ENCODE measurements at regions not wholly inside any gene's neighbourhood (a gene's known extent, or its start where the extent isn't known, plus 50 kb on each side); places are given as distances from the start of the nearest gene placed in this dataset.
"Not testable (repeated sequence)": the region's sequence is repeated elsewhere in the genome, so short reads cannot be mapped to it uniquely, and the experiment has no call there.

DNA sequence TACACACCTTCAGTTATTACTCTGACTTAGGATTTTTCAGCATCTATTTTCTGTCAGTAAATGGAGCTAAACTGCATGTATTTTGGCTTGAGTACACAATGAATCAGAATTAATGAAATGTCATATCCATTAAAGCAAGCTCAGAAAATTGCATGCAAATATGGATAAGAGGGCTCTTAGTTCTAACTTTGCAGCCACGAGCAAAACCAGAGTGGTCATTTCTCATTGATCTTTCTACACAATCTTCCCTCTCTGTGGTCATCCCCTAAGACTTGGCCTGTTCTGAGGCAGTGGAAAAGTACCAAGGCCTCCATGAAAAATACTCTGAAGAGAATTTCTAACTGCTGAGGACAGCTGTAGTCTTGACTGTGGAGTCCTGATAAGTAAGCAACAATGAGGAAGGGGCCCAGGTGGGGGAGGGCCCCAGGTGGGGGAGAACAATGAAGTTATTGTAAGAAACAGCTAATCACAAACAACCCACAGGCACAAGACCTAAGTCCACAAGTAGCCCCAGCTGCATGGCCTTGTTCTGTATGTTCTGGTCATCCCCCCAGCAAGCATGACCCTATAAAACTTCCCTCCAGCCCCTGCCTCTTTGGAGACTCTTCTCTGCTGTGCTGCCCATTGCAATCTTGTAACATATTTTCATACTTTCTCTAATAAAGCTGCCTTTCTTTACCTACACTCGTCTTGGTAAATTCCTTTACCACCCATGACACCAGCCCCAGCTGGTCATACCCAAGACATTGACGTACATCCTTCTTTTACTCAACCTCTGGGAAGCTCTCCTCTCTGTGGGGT, 230.3 kb downstream of the TDRD15 start:
- DNase-seq = no peak

DNA sequence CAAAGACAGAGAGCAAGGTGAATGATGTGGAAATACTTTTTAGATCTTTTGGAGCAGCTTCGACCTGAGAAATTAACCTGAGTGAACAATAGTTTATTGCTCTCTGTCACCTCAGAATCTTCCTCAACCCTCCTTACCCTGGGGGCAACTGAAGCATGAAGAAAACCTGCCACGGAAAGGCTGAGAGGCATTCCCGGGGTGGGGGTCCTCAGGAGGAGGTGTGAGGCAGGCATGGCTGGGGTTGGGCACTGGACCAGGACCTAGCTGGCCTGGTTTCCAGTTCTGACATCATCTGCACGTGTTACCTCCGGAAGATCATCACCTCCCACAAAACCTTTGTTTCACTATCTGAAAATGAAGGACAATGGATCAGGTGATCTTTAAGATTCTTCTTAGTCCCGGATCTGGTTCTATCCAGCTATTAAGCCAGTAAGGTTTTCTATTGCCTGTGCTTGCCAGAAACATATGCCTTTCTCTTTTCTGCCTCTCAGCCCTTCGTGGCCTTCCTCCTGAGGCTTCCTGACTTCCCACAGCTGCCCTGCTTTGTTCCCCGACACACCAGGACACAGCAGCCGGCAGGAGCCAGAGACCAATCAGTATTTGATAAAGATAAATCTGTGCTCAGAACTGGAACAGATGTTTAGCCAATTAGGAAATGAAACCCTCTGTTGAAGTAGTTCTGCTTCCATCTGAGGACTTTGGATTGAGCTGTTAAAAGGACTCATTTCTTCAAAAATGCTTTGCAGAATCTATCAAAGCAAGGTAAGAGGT, 232.5 kb downstream of the TDRD15 start:
- DNase-seq = no peak

DNA sequence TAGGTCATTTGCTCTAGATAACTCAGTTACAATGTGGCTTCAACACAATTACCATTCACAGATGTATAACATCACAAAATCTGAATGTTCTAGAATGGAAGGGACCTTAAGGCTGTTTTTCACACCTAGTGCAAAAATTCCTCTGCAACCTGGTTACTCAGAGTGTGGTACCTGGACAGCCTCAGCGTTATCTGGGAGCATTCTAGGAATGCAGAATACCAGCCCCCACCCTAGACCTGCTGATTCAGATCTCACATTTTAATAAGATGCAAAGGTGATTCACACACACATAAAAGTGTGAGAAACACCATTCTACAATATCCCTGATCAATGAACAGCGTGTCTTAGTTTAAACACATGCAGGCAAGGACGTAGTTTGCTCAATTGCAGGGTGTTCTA, 233.1 kb downstream of the TDRD15 start:
- DNase-seq = no peak

DNA sequence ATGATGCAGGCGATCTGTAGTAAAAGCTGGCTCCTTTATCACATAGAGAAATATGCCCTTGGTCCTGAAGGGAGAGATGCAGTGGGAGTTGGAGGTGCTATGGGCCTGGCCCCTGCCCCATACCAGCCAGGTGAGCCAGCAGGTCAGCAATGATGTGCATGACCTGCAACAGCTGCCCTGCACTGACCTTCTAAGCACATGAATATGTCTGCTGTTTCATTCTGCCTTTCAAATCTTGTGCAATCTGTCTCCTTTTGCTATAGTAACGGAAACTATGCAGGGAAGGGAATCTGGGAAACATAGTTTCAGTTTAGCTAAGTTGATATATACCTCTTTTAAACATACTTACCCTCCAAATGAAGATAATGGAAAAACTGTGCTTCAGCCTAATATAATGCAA, 235.2 kb downstream of the TDRD15 start:
- no peak for DNase-seq

DNA sequence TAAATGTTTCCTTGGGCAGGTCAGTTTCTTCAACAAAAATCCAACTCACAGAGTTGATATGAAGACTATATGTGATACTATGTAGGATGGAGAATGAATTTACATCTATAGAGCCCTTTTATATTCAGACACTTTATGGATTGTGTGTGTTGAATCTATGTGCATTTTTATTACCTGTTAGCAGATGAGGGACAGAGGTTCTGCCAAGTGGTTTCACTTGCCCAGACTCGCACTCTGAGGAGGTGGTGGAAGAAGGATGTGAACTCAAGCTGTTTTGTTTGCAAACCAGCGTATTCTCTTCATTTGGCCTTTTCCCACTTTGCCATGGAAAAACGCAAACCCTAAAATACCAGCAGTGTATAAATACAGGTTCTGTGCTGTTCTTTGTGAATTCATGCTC, 237.6 kb downstream of the TDRD15 start:
- no peak for DNase-seq

DNA sequence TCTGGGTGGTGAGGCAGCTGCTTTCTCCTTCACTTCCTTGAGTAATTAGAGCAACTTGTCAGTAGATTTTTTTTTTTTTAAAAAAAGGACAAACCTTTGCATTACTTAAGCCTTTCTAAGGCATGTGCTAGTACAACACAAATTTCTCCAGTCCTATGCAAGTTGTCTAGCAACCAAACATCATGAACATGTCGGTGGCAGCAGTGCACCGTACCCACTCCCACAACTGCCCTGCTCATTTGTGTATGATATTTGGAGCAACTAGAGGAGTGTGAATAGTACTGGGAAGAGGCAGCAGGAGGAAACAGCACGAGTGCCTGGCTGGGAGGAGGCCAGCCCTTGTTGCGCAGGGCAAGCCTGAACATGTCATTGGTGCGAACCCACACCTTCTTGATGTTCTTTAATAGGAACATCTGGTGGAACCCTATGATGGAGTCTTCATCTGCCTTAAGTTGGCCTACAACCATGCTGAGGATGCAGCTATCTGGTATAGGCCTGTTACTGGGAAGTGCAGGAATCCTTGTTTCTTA, 238.3 kb downstream of the TDRD15 start:
- DNase-seq = no peak

DNA sequence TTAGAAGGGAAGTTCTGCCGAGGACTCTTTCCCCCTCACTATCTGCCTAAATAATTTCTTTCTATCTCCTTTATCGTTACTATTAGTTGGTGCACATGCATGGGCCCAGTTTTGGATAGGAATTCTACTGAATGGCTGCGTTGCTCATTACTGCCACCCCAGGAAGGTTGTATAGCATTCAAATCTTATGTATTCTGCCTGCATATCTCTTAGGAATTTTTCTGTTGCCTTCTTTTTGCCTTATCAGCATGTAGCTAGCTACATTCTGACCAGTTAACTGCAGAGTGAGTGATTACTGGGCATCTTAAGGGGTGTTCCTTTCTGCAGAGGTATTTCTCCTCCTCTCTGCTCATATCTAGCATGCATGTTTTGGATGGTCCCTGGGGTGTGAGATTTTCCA, 239.6 kb downstream of the TDRD15 start:
- DNase-seq = no peak

DNA sequence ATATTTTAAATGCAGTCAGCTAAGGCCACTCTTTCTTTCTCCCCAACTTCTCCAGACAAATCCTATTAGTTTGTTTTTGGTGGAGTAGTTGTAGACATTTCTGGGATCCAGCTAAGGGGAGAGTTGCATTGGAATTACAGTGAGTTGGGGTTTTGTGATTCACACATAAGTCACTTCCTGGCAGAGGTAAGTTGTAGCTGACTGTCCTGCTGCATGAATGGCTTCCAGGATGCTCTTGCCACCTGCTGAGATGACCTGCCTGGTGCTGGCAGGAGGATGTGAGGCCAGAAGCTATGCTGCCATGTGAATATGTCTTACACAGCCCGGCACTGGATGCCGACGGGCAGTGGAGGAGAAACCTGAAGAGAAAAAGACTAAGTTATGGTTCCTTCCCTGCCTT, 243.7 kb downstream of the TDRD15 start:
- DNase-seq = no peak

DNA sequence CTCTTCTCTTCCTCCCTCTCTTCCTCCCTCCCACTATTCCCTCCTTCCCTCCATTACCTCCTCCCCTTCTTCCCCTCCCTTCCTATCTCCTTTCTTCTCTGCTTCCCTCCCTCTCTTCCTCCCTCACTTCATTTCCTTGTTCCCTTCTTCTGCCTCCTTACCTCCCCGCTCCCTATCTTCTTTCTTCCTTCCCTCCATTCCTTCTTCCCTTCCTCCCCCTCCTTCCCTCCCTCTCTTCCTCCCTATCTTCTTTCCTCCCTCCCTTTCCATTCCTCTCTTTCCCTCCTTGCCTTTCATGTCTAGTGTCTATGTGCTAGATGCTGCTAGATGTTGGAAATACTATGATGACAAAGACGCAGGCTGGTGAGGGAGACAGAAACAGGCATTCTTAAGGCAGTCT, 246.0 kb downstream of the TDRD15 start:
- no peak for DNase-seq

DNA sequence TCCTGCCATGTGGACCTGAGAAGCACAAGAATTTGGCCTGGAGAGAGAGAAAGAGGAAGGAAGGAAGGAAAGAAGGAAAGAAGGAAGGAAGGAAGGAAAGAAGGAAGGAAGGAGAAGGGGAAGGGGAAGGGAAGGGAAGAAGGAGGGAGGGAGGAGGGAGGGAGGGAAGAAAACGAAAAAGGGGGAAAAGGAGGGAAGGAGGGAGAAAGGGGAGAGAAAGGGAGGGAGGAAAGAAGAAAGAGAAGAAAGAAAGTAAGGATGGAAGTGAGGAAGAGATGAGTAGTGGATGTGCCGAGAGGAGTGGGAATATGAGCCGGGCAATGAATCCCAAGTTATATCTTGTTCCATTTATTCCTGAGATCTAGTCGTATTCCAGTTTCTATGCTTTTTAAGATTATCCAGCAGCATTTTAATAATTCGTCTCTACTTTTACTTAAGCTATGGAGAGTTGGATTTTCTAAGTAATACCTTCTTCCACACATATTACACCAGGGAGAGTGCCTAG, 247.8 kb downstream of the TDRD15 start:
- no peak for DNase-seq

DNA sequence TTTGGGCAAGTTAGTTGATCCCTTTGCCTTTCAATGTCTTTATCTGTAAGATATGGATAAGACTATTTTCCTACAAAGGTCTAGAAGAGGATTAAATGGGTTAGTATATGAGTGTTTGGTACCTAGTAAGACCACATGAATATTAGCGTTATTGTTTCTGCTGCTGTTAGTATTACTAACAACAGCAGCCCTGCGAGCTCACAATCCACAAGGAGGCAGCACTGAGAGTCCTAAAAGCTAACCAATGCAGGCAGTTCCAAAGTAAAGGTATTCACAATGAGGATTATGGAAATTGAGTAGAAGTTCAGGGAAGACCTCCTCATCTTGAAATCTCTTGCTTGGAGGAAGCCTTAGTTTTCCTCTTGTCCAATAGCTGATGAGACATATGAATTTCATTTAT, 248.9 kb downstream of the TDRD15 start:
- no peak for DNase-seq

DNA sequence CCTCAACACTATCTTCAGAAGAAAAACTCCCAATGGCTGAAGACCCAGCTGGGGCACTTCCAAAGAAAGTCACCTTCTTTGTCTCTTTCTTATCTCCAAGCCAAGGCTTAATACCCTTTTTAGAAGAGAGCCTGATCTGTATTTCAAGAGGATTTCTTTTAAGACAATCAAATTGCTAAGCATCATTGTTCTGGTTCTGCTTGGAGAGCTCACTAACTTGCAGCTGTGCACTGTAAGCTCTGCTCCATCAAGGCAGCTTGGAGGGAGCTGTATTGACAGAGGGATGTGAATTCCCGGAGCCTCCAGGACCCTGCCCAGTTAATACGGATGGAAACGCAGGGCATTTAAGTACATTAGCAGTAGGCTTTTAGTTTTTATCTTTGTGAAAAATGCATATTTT, 253.1 kb downstream of the TDRD15 start:
- DNase-seq = no peak

DNA sequence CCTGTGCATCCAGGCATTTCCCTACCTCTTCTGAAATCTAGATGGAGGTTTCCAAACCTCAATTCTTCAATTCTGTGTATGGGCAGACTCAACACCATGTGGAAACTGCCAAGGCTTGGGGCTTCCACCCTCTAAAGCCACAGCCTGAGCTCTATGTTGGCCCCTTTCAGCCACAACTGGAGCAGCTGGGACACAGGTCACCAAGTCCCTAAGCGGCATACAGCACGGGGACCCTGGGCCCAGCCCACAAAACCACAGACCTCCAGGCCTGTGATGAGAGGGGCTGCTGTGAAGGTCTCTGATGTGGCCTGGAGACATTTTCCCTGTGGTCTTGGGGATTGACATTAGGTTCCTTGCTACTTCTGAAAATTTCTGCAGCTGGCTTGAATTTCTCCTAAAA, 255.4 kb downstream of the TDRD15 start:
- no peak for DNase-seq

DNA sequence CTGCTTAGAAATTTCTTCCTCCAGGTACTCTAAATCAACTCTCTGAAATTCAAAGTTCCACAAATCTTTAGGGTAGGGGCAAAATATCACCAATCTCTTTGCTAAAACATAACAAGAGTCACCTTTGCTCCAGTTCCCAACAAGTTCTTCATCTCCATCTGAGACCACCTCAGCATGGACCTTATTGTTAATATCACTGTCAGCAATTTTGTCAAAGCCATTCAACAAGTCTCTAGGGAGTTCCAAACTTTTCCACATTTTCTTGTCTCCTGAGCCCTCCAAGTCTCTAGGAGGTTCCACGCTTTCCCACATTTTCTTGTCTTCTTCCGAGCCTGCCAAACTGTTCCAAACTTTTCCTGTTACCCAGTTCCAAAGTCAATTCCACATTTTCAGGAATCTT, 255.9 kb downstream of the TDRD15 start:
- DNase-seq = not testable (repeated sequence)

DNA sequence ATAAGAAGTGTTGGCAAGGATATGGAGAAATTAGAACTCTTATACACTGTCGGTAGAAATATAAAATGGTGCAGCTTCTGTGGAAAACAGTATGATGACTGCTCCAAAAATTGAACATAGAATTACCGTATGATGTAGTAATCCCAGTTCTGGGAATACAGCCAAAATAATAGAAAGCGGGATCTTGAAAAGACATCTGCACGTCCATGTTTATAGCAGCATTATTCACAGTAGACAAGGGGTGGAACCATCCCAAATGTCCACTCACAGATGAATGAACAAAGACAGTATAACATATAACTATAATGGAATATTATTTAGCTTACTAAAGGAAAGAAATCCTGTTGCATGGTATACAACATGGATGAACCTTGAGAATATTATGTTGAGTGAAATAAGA, 257.7 kb downstream of the TDRD15 start:
- DNase-seq = no peak

DNA sequence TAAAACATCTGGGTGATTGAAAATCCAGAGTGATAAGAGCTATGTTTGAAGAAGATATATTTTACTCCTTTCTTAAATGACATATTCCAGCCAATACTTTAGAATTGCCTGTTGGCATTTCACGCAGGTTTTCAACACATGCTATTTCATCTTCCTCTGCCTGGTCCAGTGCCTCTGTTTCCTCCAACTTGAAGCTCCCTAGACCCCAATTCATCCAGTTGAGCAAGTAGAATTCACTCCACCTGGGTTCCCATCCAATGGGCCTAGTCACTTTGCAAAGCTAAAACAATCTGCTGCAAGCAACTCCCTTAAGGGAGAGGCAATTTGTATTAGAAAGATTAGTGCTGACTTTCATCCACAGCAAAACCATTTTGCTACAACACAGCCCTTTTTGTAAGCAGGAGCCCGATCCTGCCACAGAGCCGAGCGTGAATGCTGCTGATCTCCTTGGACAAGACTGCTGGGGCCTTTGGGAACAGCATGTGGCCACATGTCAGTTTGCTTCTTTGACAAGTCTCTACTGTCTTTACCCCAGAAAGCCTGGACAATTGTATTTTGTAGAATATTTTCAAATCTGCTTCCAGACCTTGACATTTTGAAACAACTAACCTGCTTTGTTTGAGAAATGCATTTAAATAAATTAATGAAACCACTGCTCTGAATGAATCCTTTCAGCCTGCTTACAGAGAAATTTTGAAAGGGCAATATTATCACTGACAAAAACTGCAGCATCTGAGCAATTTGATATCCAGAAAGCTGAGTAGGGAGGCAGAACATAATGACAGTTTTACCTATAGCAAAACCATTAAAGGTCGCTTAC, 259.1 kb downstream of the TDRD15 start:
- no peak for DNase-seq

DNA sequence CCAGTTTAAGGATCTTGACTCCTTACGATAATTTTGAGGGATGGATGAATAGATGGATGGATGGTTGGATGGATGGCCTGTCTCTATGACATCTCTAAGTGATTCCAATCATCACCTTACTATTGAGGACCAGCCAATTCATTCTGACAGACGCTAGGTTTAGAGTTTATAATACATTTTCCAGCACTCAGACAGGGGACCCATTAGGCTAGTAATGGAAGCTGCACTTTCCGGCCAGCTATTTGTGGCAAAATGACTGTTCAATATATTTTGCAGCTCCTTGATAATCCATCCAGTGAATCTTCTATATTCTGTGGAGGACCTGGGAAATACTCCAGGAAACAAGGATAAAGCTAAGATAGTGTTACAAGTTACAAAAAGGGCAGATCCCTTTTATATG, 262.9 kb downstream of the TDRD15 start:
- DNase-seq = no peak

DNA sequence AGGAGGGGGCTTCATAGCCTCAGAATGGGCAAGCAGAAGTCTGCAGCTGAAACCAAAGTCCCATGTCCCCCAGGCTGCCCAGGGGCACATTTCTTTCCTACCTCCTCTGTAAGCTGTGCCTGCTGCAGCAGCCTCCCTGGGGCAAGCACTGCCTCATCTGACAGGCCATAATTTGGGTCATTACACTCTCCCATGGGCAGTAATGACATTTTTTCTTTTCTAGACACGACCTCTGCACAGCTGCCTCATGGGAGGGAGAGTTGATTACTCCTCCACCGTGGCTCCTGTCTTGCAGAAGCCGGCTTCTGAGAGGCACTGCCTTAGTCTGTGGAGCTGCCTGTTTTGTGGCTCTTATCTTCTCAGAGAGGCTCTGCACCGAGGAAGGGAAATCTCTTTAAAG, 268.9 kb downstream of the TDRD15 start:
- DNase-seq = no peak

DNA sequence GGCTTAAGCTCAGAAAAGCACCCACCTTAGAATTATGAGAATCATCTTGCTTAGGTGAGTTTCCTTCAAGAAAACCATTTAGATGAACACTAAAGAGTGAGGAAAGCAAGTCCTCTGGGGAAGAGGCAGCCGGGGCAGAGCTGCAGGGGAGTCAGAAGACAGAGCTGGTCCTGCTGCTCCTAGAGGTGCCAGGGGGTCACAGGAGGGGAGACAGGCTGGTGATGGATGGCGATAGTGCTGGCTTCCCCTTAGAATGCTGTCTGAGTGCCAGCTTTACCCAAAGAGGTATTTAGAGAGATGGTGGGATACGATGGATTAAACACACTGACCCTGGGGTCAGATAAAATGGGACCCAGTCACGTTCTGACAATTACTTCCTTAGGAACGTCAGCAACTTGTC, 269.4 kb downstream of the TDRD15 start:
- DNase-seq = no peak

DNA sequence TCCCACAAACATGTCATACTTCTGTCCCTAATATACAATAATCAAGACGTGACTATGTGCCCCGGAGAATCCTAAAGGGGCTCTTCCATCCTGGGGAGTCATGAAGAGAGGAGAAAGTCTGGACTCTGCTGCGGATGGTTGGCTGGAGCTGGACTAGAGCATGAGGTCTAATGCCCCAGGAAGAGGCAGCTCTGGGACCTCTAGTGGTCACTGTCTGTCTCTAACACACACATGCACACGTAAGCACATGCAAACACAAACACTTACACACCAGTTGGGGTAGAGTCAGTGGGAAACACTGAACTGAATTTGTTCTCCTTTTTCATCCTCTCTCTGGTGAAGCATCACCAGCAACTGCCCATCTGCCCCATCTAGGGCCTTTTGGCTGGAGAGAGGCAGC, 271.6 kb downstream of the TDRD15 start:
- no peak for DNase-seq

DNA sequence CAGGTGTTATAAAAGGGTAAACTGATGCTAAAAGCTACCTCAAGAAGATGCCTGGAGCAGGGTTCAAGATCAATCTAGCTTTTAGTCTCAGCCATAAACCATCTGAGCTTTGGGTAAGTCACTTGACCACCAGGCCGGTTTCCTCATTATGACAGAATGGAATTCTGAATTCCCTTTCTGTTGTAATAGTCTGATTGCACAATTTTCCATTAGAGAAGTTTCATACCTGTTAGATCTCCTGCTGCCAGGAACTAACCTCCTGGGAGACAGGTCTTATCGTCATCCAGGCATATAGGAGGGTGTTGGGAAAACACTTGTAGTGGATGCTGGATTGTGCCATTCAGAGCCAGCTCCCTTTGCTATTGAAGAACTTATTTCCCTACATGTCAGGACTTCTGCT, 272.5 kb downstream of the TDRD15 start:
- no peak for DNase-seq

DNA sequence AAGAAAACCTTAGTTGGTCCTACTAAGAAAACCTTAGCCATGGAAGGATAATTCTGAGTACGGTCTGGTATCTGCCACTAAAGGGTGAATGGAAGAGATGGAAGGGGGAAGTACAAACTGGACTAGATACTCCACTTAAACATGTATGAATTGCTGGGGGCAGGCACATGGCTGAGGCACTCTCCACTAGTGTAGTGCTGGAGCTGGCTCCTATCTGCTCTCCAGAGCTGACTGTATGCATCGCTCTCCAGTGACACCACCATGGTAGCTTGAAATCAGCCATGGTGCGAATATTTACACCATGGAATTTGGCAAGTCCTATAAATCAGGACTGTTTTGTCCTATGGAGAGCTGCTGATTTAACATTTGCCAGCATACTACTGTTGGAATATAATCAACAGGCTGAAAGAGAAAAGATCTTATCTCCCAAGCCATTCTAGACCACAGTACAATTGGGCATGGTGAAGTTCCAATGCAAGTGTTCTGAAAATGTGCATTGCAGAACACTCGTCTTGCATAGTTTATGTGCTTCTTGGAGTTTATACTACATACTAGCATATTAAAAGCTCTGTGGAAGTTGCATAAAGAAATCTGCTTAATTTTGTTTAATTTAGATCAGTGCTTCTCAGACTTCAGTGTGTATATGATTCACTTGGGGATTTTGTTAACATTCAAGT, 277.4 kb downstream of the TDRD15 start:
- DNase-seq = no peak

DNA sequence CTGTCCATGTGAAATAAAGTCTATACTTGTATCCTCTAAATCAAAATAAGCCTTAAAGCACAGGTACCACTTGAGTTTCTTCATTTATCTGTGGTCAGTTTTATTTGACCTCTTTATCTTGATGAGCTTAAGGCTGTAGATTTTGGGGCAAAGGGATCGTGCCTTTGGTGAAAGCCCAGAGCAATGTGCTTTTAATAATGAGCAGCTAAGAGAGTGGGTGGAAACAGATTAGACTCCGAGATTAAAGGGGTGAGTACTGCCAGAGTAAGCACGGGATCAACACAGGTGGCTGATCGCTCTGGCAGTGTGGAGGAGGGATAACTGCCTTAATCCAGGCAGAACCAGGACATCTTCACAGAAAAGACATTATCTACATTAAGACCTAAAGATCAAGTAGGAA, 280.4 kb downstream of the TDRD15 start:
- no peak for DNase-seq

All from stimulated activated CD4-positive, alpha-beta T cell treated with anti-CD3 and anti-CD28 coated beads, Interleukin-4, amount 100 ng/mL, for 24 hours (primary cell).